Stimulated activated CD8-positive, alpha-beta memory T cell treated with anti-CD3 and anti-CD28 coated beads, Interleukin-4, amount 100 ng/mL, for 48 hours (primary cell): ENCODE measurements at regions not wholly inside any gene's neighbourhood (a gene's known extent, or its start where the extent isn't known, plus 50 kb on each side); places are given as distances from the start of the nearest gene placed in this dataset.
A peak's percentile ranks its signal among the peaks of the same experiment; 100 is the strongest.
"Not testable (repeated sequence)": the region's sequence is repeated elsewhere in the genome, so short reads cannot be mapped to it uniquely, and the experiment has no call there.

Experiments
- DNase-seq: peaks from one replicate; pipeline ENCODE4 v3.0.0-alpha.2; 2020

- DNase-seq = peak; percentile 9
These were observed 811.4 kb downstream of the BRD1 start for GRCh38 chr22:49015993-49016908.

- peak; percentile 3 for DNase-seq
These were observed 812.2 kb downstream of the BRD1 start for GRCh38 chr22:49015459-49015858.

GRCh38 chr22:49014227-49015201, 813.2 kb downstream of the BRD1 start:
- DNase-seq = peak; percentile 15

GRCh38 chr22:49013707-49014106, 814.0 kb downstream of the BRD1 start:
- DNase-seq = peak; percentile 3

GRCh38 chr22:49012712-49013395, 814.8 kb downstream of the BRD1 start:
- DNase-seq = peak; percentile 5

- peak; percentile 7 for DNase-seq
These were observed 815.7 kb downstream of the BRD1 start for GRCh38 chr22:49011769-49012648.

GRCh38 chr22:49011379-49011768, 816.3 kb downstream of the BRD1 start:
- no peak for DNase-seq

GRCh38 chr22:49010901-49011300, 816.8 kb downstream of the BRD1 start:
- DNase-seq = no peak

- DNase-seq = peak; percentile 4
These were observed 817.4 kb downstream of the BRD1 start for GRCh38 chr22:49010070-49010863.

GRCh38 chr22:49009359-49010063, 818.2 kb downstream of the BRD1 start:
- no peak for DNase-seq

- DNase-seq = peak; percentile 10
These were observed 818.9 kb downstream of the BRD1 start for GRCh38 chr22:49008682-49009235.

- peak; percentile 5 for DNase-seq
These were observed 820.5 kb downstream of the BRD1 start for GRCh38 chr22:49007013-49007653.

GRCh38 chr22:49006207-49007012, 821.3 kb downstream of the BRD1 start:
- no peak for DNase-seq

- no peak for DNase-seq
These were observed 822.1 kb downstream of the BRD1 start for GRCh38 chr22:49005557-49005956.

- no peak for DNase-seq
These were observed 822.9 kb downstream of the BRD1 start for GRCh38 chr22:49004484-49005399.

- DNase-seq = not testable (repeated sequence)
These were observed 830.1 kb downstream of the BRD1 start for GRCh38 chr22:48997605-48998004.

GRCh38 chr22:48993655-48994054, 834.0 kb downstream of the BRD1 start:
- no peak for DNase-seq
